ENCODE measurements at regions not wholly inside any gene's neighbourhood (a gene's known extent, or its start where the extent isn't known, plus 50 kb on each side); places are given as distances from the start of the nearest gene placed in this dataset.

DNA sequence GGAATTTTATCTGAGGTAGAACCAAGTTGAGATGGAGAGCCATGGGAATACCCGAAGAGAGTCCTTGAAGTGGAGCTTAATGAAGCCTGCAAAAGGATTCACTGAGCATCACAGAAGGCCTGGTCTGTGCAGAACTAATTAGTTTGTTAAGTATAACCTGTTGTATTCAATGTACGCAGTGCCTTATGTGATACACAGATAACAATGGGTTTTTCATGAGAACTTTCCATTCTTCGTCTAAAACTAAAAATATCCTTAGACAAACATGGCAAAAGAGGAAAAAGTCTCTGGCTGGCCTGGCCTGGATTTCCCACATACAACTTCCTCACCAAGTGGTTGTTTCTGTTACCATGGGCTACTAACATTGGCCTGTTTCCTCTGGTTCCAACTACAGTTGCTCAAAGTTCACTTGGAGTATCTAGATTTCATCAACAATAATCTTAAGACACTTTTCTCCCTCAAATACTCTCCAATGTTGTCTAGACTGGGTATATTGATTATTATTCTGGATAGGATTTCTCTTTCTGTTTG lies 237.6 kb upstream of the ZNF462 start:
- DNase-seq = no peak

DNA sequence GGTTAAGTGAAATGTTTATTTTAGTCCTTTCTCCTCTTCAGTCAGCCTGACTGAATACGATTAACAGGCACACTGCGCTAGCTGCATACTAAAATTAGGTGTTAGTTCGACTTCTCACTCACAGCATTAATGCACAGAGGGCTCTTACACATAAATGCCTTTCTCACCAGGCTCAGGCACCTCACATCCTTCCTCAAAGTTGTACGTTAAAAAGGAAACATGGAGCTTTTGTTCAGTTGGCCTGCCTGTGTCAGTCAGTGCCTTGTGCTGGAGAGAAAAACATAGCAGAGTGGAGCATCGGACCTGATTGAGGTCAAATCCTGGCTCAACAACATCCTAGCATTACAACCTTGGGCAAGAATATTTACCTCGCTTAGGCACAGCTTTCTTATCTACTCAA lies 236.0 kb upstream of the ZNF462 start:
- no peak for DNase-seq

- DNase-seq = no peak
Measured at GRCh38 chr9:106632621-106633020, 230.3 kb upstream of the ZNF462 start.

DNA sequence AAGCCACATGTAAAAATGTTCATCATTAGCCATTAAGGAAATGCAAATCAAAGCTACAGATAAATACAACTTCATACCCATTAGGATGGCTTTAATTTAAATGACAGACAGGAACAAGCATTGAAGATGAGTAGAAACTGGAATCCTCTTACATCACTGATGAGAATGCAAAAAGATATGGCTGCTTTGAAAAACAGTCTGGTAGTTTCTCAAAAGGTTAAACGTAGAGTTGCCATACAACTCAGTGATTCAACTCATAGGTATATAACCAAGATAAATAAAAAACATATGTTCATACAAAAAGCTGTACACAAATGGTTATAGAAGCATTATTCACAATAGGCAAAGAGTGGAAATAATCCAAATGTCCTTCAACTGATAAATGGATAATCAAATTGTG lies 228.8 kb upstream of the ZNF462 start:
- DNase-seq = no peak

- no peak for DNase-seq
Measured at GRCh38 chr9:106634641-106635040, 228.3 kb upstream of the ZNF462 start.

DNA sequence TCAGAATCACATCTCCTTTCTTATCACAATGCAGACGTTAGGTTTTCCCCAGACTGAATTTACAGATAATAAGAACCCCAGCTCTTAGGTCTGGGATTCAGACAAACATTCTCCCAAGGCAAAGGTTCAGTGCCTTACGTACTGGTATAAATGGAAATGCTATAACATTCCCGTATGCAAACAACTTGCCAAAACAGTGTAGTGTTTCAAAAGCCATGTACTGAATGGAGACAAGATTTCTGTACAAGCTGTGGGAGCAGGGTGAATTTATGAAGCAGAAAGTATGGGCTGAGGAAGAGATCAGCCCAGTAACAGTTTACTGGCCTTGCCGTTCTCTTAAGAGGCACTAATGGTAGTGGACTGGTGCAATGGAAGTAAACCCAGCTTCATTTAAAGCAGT lies 225.5 kb upstream of the ZNF462 start:
- DNase-seq = no peak

- DNase-seq = no peak
Measured at GRCh38 chr9:106639873-106640568, 222.9 kb upstream of the ZNF462 start.

DNA sequence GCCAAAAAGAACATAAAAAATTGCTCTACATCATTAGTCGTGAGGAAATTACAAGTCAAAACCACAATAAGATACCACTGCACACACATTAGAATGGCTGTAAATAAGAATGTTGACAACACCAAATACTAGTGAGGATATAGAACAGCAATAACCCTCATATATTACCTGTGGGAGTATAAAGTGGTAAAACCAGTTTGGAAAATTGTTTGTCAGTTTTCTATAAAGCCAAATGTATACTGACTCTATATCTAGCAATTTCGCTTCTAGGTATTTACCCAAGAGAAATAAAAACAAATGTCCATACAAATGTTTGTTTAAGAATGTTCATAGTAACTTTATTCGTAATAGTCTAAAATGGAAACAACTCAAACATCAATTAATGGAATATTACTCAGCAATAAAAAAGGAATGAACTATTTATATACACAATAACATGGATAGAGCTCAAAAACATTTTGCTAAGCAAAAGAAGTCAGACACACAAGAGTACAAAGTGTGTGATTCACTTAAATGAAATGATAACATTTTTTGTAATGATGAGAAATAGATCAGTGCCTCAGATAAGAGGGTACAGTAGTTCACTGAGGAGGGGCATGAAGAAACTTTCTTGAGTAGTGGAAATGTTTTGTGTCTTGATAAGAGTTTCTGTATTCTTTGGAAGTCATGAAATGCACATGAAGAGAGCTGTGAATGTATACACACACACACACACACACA lies 219.6 kb upstream of the ZNF462 start:
- no peak for DNase-seq

- no peak for DNase-seq
Measured at GRCh38 chr9:106644661-106645060, 218.3 kb upstream of the ZNF462 start.

DNA sequence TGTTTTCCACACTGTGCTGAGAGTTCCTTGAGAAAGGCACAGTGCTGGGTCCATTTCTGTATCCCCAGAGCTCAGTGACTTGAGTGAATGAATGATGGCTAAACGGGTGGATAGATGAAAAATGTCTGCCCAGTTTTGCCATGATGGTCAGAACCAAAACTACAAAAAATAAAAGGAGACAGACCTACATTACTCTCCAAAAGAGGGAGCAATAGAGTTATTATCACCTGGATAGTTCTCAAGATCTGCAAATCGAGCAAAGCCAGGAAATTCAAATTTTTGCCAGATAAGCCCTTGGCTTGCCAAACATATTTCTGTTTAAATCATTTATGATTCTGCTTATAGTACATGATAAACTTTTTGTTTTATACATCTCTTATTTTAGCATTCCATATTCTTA lies 214.2 kb upstream of the ZNF462 start:
- no peak for DNase-seq

DNA sequence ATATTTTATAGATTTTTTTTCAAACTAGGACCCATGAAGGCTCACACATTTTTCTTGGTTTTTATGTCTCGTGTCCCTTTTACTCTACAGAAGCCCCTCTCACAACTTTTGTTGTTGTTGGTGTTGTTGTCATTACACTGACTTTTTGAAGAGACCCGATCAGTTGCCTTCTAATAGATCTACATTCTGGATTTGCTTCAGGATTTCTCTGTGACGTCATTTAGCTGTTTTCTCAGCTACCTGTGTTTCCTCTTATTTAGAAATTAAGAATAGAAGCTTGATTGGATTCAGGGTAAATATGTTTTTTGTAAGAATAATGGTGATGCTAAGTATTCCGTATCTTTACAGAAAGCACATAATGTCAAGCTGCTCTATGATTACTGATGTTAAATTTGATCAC lies 213.3 kb upstream of the ZNF462 start:
- no peak for DNase-seq

- DNase-seq = no peak
Measured at GRCh38 chr9:106653213-106653612, 209.8 kb upstream of the ZNF462 start.

- DNase-seq = no peak
Measured at GRCh38 chr9:106655966-106656365, 207.0 kb upstream of the ZNF462 start.

DNA sequence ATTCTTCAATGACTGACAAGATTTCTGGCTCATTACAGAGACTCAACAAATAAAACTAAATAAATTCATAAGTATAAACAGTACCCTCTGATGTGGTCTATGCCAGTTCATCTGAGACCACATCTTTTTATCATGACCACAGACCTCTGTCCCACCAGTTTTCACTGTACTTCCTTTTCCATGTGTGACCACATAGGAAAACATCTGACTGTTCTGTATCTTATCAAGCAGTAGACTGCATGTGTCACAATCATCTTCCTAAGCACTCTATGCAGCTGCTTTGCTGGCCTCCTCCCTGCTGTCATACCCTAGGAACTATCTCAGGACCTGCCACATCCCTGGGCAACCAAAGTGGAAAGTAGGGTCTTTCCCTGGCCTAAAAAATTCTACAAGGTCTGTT lies 205.0 kb upstream of the ZNF462 start:
- DNase-seq = no peak

GRCh38 chr9:106668534-106668933 lies 194.4 kb upstream of the ZNF462 start:
- DNase-seq = no peak

DNA sequence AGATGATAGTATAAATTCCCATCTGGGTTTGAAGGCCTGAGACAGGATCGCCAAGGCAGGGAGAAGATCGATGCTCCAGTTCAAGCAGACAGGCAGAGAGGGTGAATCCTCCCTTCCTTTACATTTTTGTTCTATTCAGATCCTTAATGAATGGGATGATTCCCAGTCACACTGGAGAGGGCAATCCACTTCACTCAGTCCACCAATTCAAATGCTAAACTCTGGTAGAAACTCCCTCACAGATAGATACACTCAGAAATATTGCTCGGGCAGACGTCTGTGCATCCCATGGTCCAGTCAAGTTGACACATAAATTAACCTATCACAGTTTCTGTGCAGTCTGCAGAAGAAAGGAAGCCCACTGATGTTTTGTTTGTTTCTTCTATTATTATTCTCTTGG lies 193.1 kb upstream of the ZNF462 start:
- no peak for DNase-seq

DNA sequence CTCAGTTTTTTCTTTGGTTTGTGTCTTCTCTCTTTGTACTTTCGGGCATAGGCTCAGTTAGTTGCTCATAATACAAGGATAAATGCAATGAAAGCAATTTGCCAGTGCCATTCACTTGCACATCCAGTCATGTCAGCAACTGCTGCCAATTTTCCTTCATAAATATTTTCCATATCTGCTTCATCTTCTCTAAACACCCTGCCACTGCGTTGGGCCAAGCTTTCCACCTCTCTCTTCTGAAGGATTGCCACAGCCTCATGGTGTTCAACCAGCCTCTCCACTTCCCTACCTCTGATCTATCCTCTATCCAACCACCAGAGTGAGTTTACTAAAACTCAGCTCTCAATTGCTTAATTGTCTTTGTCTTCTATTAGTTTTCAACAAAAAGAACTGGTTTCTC lies 192.5 kb upstream of the ZNF462 start:
- no peak for DNase-seq

DNA sequence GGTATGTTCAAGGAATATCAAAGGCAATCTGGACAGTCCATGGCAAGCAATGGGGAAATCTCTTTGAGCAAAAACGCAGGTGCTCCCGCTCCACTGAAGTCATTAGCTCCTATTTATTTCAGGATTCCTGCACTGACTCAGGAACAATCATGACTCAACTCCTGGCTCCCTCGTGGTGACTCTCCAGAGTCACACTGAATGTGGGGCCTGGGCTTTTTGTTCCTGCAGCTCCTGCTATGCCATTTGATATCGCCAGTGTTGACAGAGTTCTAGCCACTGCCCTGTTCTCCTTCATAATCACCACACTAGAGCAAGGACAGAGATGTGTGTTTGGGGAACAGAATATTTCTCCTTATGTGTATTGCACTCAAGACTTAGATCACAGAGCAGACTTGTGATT lies 187.2 kb upstream of the ZNF462 start:
- no peak for DNase-seq

DNA sequence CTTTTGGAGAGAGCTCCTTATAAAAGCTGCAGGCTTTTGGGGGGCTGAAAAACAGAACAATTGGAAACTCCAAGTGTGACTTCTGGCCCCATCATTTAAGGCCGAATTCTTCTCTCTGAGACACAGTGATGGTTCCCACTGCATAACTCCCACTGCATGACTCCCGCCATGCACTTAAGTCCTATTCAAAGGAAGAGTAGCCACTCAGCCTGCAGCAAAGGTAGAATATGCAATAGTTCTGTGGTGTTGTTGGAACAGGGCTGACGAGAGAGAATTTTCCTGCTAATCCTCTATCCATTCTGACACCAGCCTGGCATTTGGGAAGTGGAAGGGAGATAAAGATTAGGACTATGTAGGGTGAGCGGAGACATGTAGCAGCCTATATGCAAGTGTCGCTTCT lies 185.6 kb upstream of the ZNF462 start:
- DNase-seq = no peak

DNA sequence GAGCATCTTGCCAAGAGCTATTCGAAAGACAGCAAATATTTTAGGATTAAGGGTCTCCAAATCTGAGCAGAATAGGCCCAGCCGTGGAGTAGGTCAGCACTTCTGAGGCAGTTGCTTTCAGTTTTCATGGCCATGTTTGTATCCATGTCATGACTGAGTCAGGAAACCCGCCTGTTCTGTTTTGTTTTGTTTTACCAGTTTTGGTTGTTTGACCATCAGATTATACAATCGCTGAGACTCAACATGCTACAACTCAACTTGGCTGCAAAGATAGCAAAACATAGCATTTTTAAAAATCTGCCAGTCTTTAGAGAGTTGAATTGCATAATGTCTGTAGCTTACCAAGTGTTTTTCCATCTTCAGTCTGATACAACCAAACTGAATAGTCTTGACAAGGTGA lies 185.1 kb upstream of the ZNF462 start:
- no peak for DNase-seq

GRCh38 chr9:106678273-106678672 lies 184.7 kb upstream of the ZNF462 start:
- no peak for DNase-seq

DNA sequence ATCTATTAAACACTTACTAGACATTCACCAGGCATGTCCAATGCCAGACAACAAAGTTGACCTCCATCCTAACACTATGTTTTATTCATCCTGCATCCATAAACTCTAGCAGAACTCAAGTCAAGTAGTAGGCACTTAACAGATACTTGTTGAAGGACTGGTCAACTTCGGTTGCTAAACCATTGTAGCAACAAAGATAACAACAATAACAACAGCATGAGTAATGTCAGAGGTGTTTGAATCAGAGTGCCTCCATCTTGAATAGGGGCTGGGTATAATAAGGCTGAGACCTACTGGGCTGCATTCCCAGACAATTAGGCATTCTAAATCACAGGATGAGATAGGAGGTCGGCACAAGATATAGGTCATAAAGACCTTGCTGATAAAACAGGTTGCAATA lies 180.5 kb upstream of the ZNF462 start:
- DNase-seq = no peak

- no peak for DNase-seq
Measured at GRCh38 chr9:106683454-106683853, 179.5 kb upstream of the ZNF462 start.

DNA sequence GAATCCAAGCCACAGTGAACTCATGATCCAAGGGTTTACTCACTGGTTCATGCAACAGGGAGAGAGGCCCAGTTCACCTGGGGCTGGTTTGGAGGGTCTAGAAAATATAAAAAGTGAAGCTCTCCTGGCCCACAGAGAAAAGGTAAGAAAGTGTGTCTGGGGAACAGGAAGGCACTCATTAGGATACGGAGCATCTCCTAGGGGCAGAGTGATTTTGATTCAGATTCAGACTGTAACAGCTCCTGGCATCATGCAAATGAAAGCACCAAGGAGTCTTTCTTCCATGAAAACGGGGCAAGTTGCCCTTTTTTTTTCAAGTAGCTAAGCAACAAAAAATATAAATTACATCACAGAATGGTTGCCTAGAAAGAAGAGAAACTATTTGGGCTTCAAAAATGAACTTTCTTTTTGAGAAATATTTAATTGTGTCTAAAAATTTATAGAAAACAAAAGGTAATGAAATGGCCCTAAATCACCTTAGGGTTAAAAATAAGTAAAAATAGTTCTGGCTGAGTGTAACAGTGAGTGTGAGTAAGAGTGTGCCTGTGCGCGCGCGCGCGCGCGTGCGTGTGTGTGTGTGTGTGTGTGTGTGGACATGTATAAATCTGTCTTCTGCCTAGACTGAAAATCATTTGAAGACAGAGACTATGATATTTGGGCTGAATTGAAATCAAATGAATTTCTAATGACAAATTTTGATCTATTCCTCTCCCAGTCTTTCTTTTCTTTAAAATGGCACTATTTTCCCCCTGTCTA lies 177.8 kb upstream of the ZNF462 start:
- no peak for DNase-seq

Data from NCI-H1930 (cell line).